ENCODE measurements at regions not wholly inside any gene's neighbourhood (a gene's known extent, or its start where the extent isn't known, plus 50 kb on each side); places are given as distances from the start of the nearest gene placed in this dataset.

- no peaks in the 10 kb centered on the region for H3K27me3 ChIP-seq (replicated peaks; ENCODE audit: insufficient read depth)
- no peak for ATAC-seq (ENCODE audit: insufficient number of reproducible peaks, low FRiP score, low read depth)
Measured at GRCh38 chr15:93477188-93477587, 388.2 kb upstream of the RGMA start.

GRCh38 chr15:93476491-93477177, 387.6 kb upstream of the RGMA start:
- TF ChIP-seq CTCF (IDR thresholded peaks at IDR 0.05): no peak
- Histone ChIP-seq H3K4me1 (ENCODE audit: control insufficient read depth in 1 of 2, low read depth in 2 of 2) (no peaks in the 10 kb centered on the region), H3K36me3 (no peaks in the 10 kb centered on the region), H3K4me3 (no peak overlapping the region), H3K9me3 (no peaks in the 10 kb centered on the region), H3K27ac (no peak overlapping the region), H3K27me3 (replicated peaks; ENCODE audit: insufficient read depth) (no peaks in the 10 kb centered on the region)
- DNase-seq (ENCODE audit: low spot score) (no peak), ATAC-seq (ENCODE audit: insufficient number of reproducible peaks, low FRiP score, low read depth) (no peak)

More at GRCh38 chr15:93477188-93477587, 388.2 kb upstream of the RGMA start:
- no peaks in the 10 kb centered on the region for H3K4me1 ChIP-seq (ENCODE audit: control insufficient read depth in 1 of 2, low read depth in 2 of 2)
- H3K27ac ChIP-seq: no peak overlapping the region
- no peak overlapping the region for H3K4me3 ChIP-seq
- no peak for TF ChIP-seq CTCF (IDR thresholded peaks at IDR 0.05)
- no peaks in the 10 kb centered on the region for H3K9me3 ChIP-seq
- no peak for DNase-seq (ENCODE audit: low spot score)
- H3K36me3 ChIP-seq: no peaks in the 10 kb centered on the region

GRCh38 chr15:93474728-93475127, 385.7 kb upstream of the RGMA start:
- TF ChIP-seq CTCF (IDR thresholded peaks at IDR 0.05): no peak
- DNase-seq (ENCODE audit: low spot score) (no peak), ATAC-seq (ENCODE audit: insufficient number of reproducible peaks, low FRiP score, low read depth) (no peak)
- Histone ChIP-seq H3K27me3 (replicated peaks; ENCODE audit: insufficient read depth) (no peaks in the 10 kb centered on the region), H3K4me3 (no peak overlapping the region), H3K9me3 (no peaks in the 10 kb centered on the region), H3K27ac (no peak overlapping the region), H3K4me1 (ENCODE audit: control insufficient read depth in 1 of 2, low read depth in 2 of 2) (no peaks in the 10 kb centered on the region), H3K36me3 (no peaks in the 10 kb centered on the region)

GRCh38 chr15:93469994-93470393, 381.0 kb upstream of the RGMA start:
- no peaks in the 10 kb centered on the region for H3K27me3 ChIP-seq (replicated peaks; ENCODE audit: insufficient read depth)
- no peaks in the 10 kb centered on the region for H3K36me3 ChIP-seq
- H3K9me3 ChIP-seq: no peaks in the 10 kb centered on the region
- ATAC-seq (ENCODE audit: insufficient number of reproducible peaks, low FRiP score, low read depth) (no peak), DNase-seq (ENCODE audit: low spot score) (no peak)
- H3K4me3 ChIP-seq: no peak overlapping the region
- no peak overlapping the region for H3K27ac ChIP-seq
- TF ChIP-seq CTCF (IDR thresholded peaks at IDR 0.05): no peak
- H3K4me1 ChIP-seq (ENCODE audit: control insufficient read depth in 1 of 2, low read depth in 2 of 2): no peaks in the 10 kb centered on the region

- H3K4me3 ChIP-seq: no peak overlapping the region
- H3K36me3 ChIP-seq: no peaks in the 10 kb centered on the region
- no peak overlapping the region for H3K27ac ChIP-seq
- no peaks in the 10 kb centered on the region for H3K9me3 ChIP-seq
- ATAC-seq (ENCODE audit: insufficient number of reproducible peaks, low FRiP score, low read depth): peak; percentile 92
- peak; percentile 47 for DNase-seq (ENCODE audit: low spot score)
- no peaks in the 10 kb centered on the region for H3K4me1 ChIP-seq (ENCODE audit: control insufficient read depth in 1 of 2, low read depth in 2 of 2)
- no peaks in the 10 kb centered on the region for H3K27me3 ChIP-seq (replicated peaks; ENCODE audit: insufficient read depth)
- no peak for TF ChIP-seq CTCF (IDR thresholded peaks at IDR 0.05)
Measured at GRCh38 chr15:93467337-93467736, 378.3 kb upstream of the RGMA start.
